Neutrophil (primary cell): ENCODE measurements at regions not wholly inside any gene's neighbourhood (a gene's known extent, or its start where the extent isn't known, plus 50 kb on each side); places are given as distances from the start of the nearest gene placed in this dataset.

Experiments used
- H3K27ac ChIP-seq: fragments of 200-600 bp; sonication (generic); 2 replicates; pipeline ENCODE4 v1.5.1; 2016; ENCODE audit warnings: mild to moderate bottlenecking, moderate library complexity
- H3K27me3 ChIP-seq: fragments of 200-600 bp; sonication (generic); 2 replicates; pipeline ENCODE4 v1.6.0; 2016; ENCODE audit warnings: mild to moderate bottlenecking
- H3K36me3 ChIP-seq: fragments of 200-600 bp; sonication (generic); 2 replicates; pipeline ENCODE4 v1.5.1; 2017
- H3K4me1 ChIP-seq, 2 experiments: fragments of 200-600 bp in 1 of 2; sonication (generic) in 1 of 2; 1 replicate in 1 of 2; 2 replicates in 1 of 2; pipeline versions ENCODE4 v1.5.1 to v1.6.1; 2013 to 2016; ENCODE audit warnings: low read depth in 1 of 2, low read length in 1 of 2, mild to moderate bottlenecking in 1 of 2, moderate library complexity in 1 of 2; ENCODE audit not compliant: control insufficient read depth in 1 of 2, insufficient read depth in 1 of 2
- H3K4me3 ChIP-seq, 2 experiments: fragments of 200-600 bp in 1 of 2; sonication (generic) in 1 of 2; 1 replicate in 1 of 2; 2 replicates in 1 of 2; pipeline ENCODE4 v1.5.1; 2013 to 2016; ENCODE audit warnings: low read depth in 1 of 2, low read length in 1 of 2, mild to moderate bottlenecking in 1 of 2, moderate library complexity in 1 of 2
- H3K9me3 ChIP-seq: fragments of 200-600 bp; sonication (generic); 2 replicates; pipeline ENCODE4 v1.5.1; 2016
- CTCF ChIP-seq: fragments of 200-600 bp; sonication (generic); IDR thresholded peaks from 2 replicates; pipeline ENCODE4 v1.5.1; 2016; ENCODE audit warnings: antibody characterized with exemption

GRCh38 chr3:154801729-154802128 lies 278.4 kb upstream of the MME start:
- Histone ChIP-seq H3K27ac (no peak overlapping the region), H3K4me3 (no peak overlapping the region), H3K27me3 (no peaks in the 10 kb centered on the region), H3K9me3 (no peaks in the 10 kb centered on the region), H3K4me1 (no peaks in the 10 kb centered on the region), H3K36me3 (no peaks in the 10 kb centered on the region)
- no peak for TF ChIP-seq CTCF

- Histone ChIP-seq H3K9me3 (no peaks in the 10 kb centered on the region), H3K4me1 (no peaks in the 10 kb centered on the region), H3K4me3 (no peak overlapping the region), H3K36me3 (no peaks in the 10 kb centered on the region), H3K27ac (no peak overlapping the region), H3K27me3 (no peaks in the 10 kb centered on the region)
- TF ChIP-seq CTCF, result no peak
These were observed 280.3 kb upstream of the MME start for GRCh38 chr3:154799800-154800199.

GRCh38 chr3:154795582-154795981 lies 284.5 kb upstream of the MME start:
- Histone ChIP-seq H3K9me3 (no peaks in the 10 kb centered on the region), H3K4me3 (no peak overlapping the region), H3K36me3 (no peaks in the 10 kb centered on the region), H3K4me1 (peaks cover 0 to 7% of the 10 kb centered on the region in 2 experiments), H3K27ac (no peak overlapping the region), H3K27me3 (no peaks in the 10 kb centered on the region)
- no peak for TF ChIP-seq CTCF

GRCh38 chr3:154794814-154795445 lies 285.2 kb upstream of the MME start:
- Histone ChIP-seq H3K9me3 (no peaks in the 10 kb centered on the region), H3K4me1 (peaks cover 0 to 7% of the 10 kb centered on the region in 2 experiments), H3K27me3 (no peaks in the 10 kb centered on the region), H3K4me3 (no peak overlapping the region), H3K36me3 (no peaks in the 10 kb centered on the region), H3K27ac (no peak overlapping the region)
- no peak for TF ChIP-seq CTCF

GRCh38 chr3:154794391-154794790 lies 285.7 kb upstream of the MME start:
- H3K4me3 ChIP-seq, result no peak overlapping the region
- peaks cover 0 to 7% of the 10 kb centered on the region in 2 experiments for H3K4me1 ChIP-seq
- TF ChIP-seq CTCF, result no peak
- H3K27ac ChIP-seq, result no peak overlapping the region
- H3K27me3 ChIP-seq, result no peaks in the 10 kb centered on the region
- no peaks in the 10 kb centered on the region for H3K36me3 ChIP-seq
- H3K9me3 ChIP-seq, result no peaks in the 10 kb centered on the region

- H3K36me3 ChIP-seq, result no peaks in the 10 kb centered on the region
- H3K9me3 ChIP-seq, result no peaks in the 10 kb centered on the region
These were observed 287.3 kb upstream of the MME start for GRCh38 chr3:154792828-154793227.

More at GRCh38 chr3:154792828-154793227, 287.3 kb upstream of the MME start:
- no peak for TF ChIP-seq CTCF
- Histone ChIP-seq H3K27ac (no peak overlapping the region), H3K4me3 (no peak overlapping the region), H3K4me1 (peaks cover 0 to 7% of the 10 kb centered on the region in 2 experiments), H3K27me3 (no peaks in the 10 kb centered on the region)
